ENCODE measurements at regions not wholly inside any gene's neighbourhood (a gene's known extent, or its start where the extent isn't known, plus 50 kb on each side); places are given as distances from the start of the nearest gene placed in this dataset.

GRCh38 chr4:107518076-107518475, 202.0 kb downstream of the PAPSS1 start:
- no peaks in the 10 kb centered on the region for H3K4me1 ChIP-seq
- H3K4me3 ChIP-seq: no peak overlapping the region
- WGBS, 2 donors: 60 to 64% methylated on average over 1 of the region's 1 CpG
- no peaks in the 10 kb centered on the region for H3K36me3 ChIP-seq
- no peak for DNase-seq (ENCODE audit: low spot score in 2 of 2)
- no peak overlapping the region for H3K27ac ChIP-seq
- no peaks in the 10 kb centered on the region for H3K27me3 ChIP-seq
- peaks cover 0 to 12% (median 0%) of the 10 kb centered on the region in 4 donors for H3K9me3 ChIP-seq
- no peak for TF ChIP-seq CTCF (IDR thresholded peaks at IDR 0.05)
- no peak for TF ChIP-seq EP300 (IDR thresholded peaks at IDR 0.05)
- TF ChIP-seq POLR2A (IDR thresholded peaks at IDR 0.05): no peak

- peaks cover 0 to 12% (median 0%) of the 10 kb centered on the region in 4 donors for H3K9me3 ChIP-seq
- no peak overlapping the region for H3K4me3 ChIP-seq
- H3K36me3 ChIP-seq: no peaks in the 10 kb centered on the region
- no peaks in the 10 kb centered on the region for H3K4me1 ChIP-seq
- DNase-seq (ENCODE audit: low spot score in 2 of 2): no peak
- TF ChIP-seq POLR2A (IDR thresholded peaks at IDR 0.05) (no peak), EP300 (IDR thresholded peaks at IDR 0.05) (no peak), CTCF (IDR thresholded peaks at IDR 0.05) (no peak)
- H3K27ac ChIP-seq: no peak overlapping the region
- no peaks in the 10 kb centered on the region for H3K27me3 ChIP-seq
Measured at GRCh38 chr4:107512549-107512948, 207.5 kb downstream of the PAPSS1 start.

- H3K36me3 ChIP-seq: no peaks in the 10 kb centered on the region
- no peak overlapping the region for H3K4me3 ChIP-seq
Measured at GRCh38 chr4:107509615-107510014, 210.4 kb downstream of the PAPSS1 start.

GRCh38 chr4:107500551-107500950, 219.5 kb downstream of the PAPSS1 start:
- no peak overlapping the region for H3K4me3 ChIP-seq
- no peaks in the 10 kb centered on the region for H3K4me1 ChIP-seq
- TF ChIP-seq EP300 (IDR thresholded peaks at IDR 0.05) (no peak), CTCF (IDR thresholded peaks at IDR 0.05) (no peak), POLR2A (IDR thresholded peaks at IDR 0.05) (no peak)
- no peak overlapping the region for H3K27ac ChIP-seq
- peaks cover 0 to 22% (median 0%) of the 10 kb centered on the region in 4 donors for H3K9me3 ChIP-seq
- no peaks in the 10 kb centered on the region for H3K27me3 ChIP-seq
- H3K36me3 ChIP-seq: no peaks in the 10 kb centered on the region
- no peak for DNase-seq (ENCODE audit: low spot score in 2 of 2)
- WGBS, 2 donors: 54 to 71% methylated on average over 3 of the region's 3 CpGs

More at GRCh38 chr4:107509615-107510014, 210.4 kb downstream of the PAPSS1 start:
- no peak for DNase-seq (ENCODE audit: low spot score in 2 of 2)
- H3K27ac ChIP-seq: no peak overlapping the region
- TF ChIP-seq POLR2A (IDR thresholded peaks at IDR 0.05) (no peak), EP300 (IDR thresholded peaks at IDR 0.05) (no peak), CTCF (IDR thresholded peaks at IDR 0.05) (no peak)
- no peaks in the 10 kb centered on the region for H3K27me3 ChIP-seq
- H3K4me1 ChIP-seq: no peaks in the 10 kb centered on the region
- H3K9me3 ChIP-seq: peaks cover 0 to 1% (median 0%) of the 10 kb centered on the region in 4 donors

GRCh38 chr4:107497054-107497453, 223.0 kb downstream of the PAPSS1 start:
- Histone ChIP-seq H3K4me1 (no peaks in the 10 kb centered on the region), H3K9me3 (peaks cover 0 to 17% (median 0%) of the 10 kb centered on the region in 4 donors), H3K4me3 (no peak overlapping the region), H3K27ac (no peak overlapping the region), H3K36me3 (no peaks in the 10 kb centered on the region), H3K27me3 (no peaks in the 10 kb centered on the region)
- WGBS, 2 donors: 68 to 87% methylated on average over 2 of the region's 2 CpGs
- TF ChIP-seq EP300 (IDR thresholded peaks at IDR 0.05): no peak
- TF ChIP-seq POLR2A (IDR thresholded peaks at IDR 0.05): no peak
- TF ChIP-seq CTCF (IDR thresholded peaks at IDR 0.05): no peak
- DNase-seq (ENCODE audit: low spot score in 2 of 2): no peak
